ENCODE measurements at regions not wholly inside any gene's neighbourhood (a gene's known extent, or its start where the extent isn't known, plus 50 kb on each side); places are given as distances from the start of the nearest gene placed in this dataset.
"Not testable (repeated sequence)": the region's sequence is repeated elsewhere in the genome, so short reads cannot be mapped to it uniquely, and the experiment has no call there.

GRCh38 chr1:149228672-149229585, 125.6 kb upstream of the NBPF9 start:
- H3K27me3 ChIP-seq (replicated peaks in 1 of 4; ENCODE audit: control insufficient read depth in 3 of 4, extremely low read depth in 1 of 4, insufficient read depth in 3 of 4, low read length in 3 of 4); H2AK5ac ChIP-seq (ENCODE audit: low read depth, low read length); H3K56ac ChIP-seq (replicated peaks; ENCODE audit: insufficient read length, low read depth, low read length); H3K4me2 ChIP-seq (ENCODE audit: insufficient read depth in 1 of 2, low read depth in 2 of 2, low read length in 2 of 2); H3K4me1 ChIP-seq (replicated peaks in 1 of 4; ENCODE audit: control insufficient read depth in 3 of 4, insufficient read depth in 4 of 4, low read length in 3 of 4); H3K27ac ChIP-seq (ENCODE audit: low read depth, low read length); FAIRE-seq; H3K4ac ChIP-seq (replicated peaks; ENCODE audit: insufficient read length, low read depth, low read length); H3K23me2 ChIP-seq (ENCODE audit: low read depth, low read length); H3K14ac ChIP-seq (ENCODE audit: insufficient read length); CTCF ChIA-PET (ENCODE audit: partially characterized antibody); H3K23ac ChIP-seq (ENCODE audit: insufficient read length); H3K9ac ChIP-seq (replicated peaks in 1 of 4; ENCODE audit: extremely low read depth in 1 of 4, low read depth in 3 of 4, low read length in 3 of 4); H4K8ac ChIP-seq (ENCODE audit: extremely low read depth, insufficient read depth, low read length); H3K9me3 ChIP-seq (ENCODE audit: insufficient read depth in 2 of 2, low read depth in 1 of 2, low read length in 1 of 2); H3K4me3 ChIP-seq (ENCODE audit: extremely low read depth in 1 of 4, insufficient read depth in 2 of 4, low read depth in 3 of 4, low read length in 4 of 4); H2BK12ac ChIP-seq (ENCODE audit: low read depth, low read length); H2BK120ac ChIP-seq (replicated peaks; ENCODE audit: low read depth, low read length); H3K79me2 ChIP-seq (ENCODE audit: control insufficient read depth in 1 of 2, insufficient read depth in 2 of 2, low read length in 2 of 2); H2AFZ ChIP-seq (ENCODE audit: low read length); H3K18ac ChIP-seq (ENCODE audit: extremely low read depth, low read length); DNase-seq (ENCODE audit: low read depth in 1 of 2, low spot score in 2 of 2); H2BK20ac ChIP-seq (ENCODE audit: low read length); POLR2A ChIA-PET (ENCODE audit: partially characterized antibody); H4K20me1 ChIP-seq (replicated peaks in 1 of 2; ENCODE audit: control insufficient read depth in 1 of 2, insufficient read depth in 2 of 2, low read length in 2 of 2); H2BK15ac ChIP-seq (ENCODE audit: low read length); H4K91ac ChIP-seq (replicated peaks; ENCODE audit: insufficient read length, low read length); H4K5ac ChIP-seq (ENCODE audit: insufficient read length, low read depth, low read length); H2BK5ac ChIP-seq (ENCODE audit: low read depth, low read length); H3K36me3 ChIP-seq (ENCODE audit: control insufficient read depth in 2 of 4, insufficient read depth in 4 of 4, low read length in 3 of 4); H3K79me1 ChIP-seq (ENCODE audit: low read depth, low read length): not testable (repeated sequence)
- no CpG with 5 or more reads among the region's 9 CpGs for WGBS, 2 experiments (ENCODE audit: extremely low coverage in 1 of 2, insufficient coverage in 1 of 2, insufficient read length in 1 of 2, insufficient replicate concordance in 2 of 2, low coverage in 1 of 2, low lambda C conversion rate in 2 of 2, missing lambda C conversion rate in 1 of 2)

- H3K9me3 ChIP-seq (ENCODE audit: insufficient read depth in 2 of 2, low read depth in 1 of 2, low read length in 1 of 2); H3K36me3 ChIP-seq (ENCODE audit: control insufficient read depth in 2 of 4, insufficient read depth in 4 of 4, low read length in 3 of 4); H2BK120ac ChIP-seq (replicated peaks; ENCODE audit: low read depth, low read length); H3K14ac ChIP-seq (ENCODE audit: insufficient read length); H3K9ac ChIP-seq (replicated peaks in 1 of 4; ENCODE audit: extremely low read depth in 1 of 4, low read depth in 3 of 4, low read length in 3 of 4); H2AFZ ChIP-seq (ENCODE audit: low read length); H3K79me1 ChIP-seq (ENCODE audit: low read depth, low read length); H3K56ac ChIP-seq (replicated peaks; ENCODE audit: insufficient read length, low read depth, low read length); POLR2A ChIA-PET (ENCODE audit: partially characterized antibody); H2BK12ac ChIP-seq (ENCODE audit: low read depth, low read length); H3K4me3 ChIP-seq (ENCODE audit: extremely low read depth in 1 of 4, insufficient read depth in 2 of 4, low read depth in 3 of 4, low read length in 4 of 4); H3K23ac ChIP-seq (ENCODE audit: insufficient read length); H3K27ac ChIP-seq (ENCODE audit: low read depth, low read length); H4K91ac ChIP-seq (replicated peaks; ENCODE audit: insufficient read length, low read length); H3K79me2 ChIP-seq (ENCODE audit: control insufficient read depth in 1 of 2, insufficient read depth in 2 of 2, low read length in 2 of 2); H2BK5ac ChIP-seq (ENCODE audit: low read depth, low read length); H2AK5ac ChIP-seq (ENCODE audit: low read depth, low read length); CTCF ChIA-PET (ENCODE audit: partially characterized antibody); H4K20me1 ChIP-seq (replicated peaks in 1 of 2; ENCODE audit: control insufficient read depth in 1 of 2, insufficient read depth in 2 of 2, low read length in 2 of 2); H3K27me3 ChIP-seq (replicated peaks in 1 of 4; ENCODE audit: control insufficient read depth in 3 of 4, extremely low read depth in 1 of 4, insufficient read depth in 3 of 4, low read length in 3 of 4); H2BK15ac ChIP-seq (ENCODE audit: low read length); H4K8ac ChIP-seq (ENCODE audit: extremely low read depth, insufficient read depth, low read length); H3K4me2 ChIP-seq (ENCODE audit: insufficient read depth in 1 of 2, low read depth in 2 of 2, low read length in 2 of 2); H3K4me1 ChIP-seq (replicated peaks in 1 of 4; ENCODE audit: control insufficient read depth in 3 of 4, insufficient read depth in 4 of 4, low read length in 3 of 4); H3K18ac ChIP-seq (ENCODE audit: extremely low read depth, low read length); H3K23me2 ChIP-seq (ENCODE audit: low read depth, low read length); H3K4ac ChIP-seq (replicated peaks; ENCODE audit: insufficient read length, low read depth, low read length); H2BK20ac ChIP-seq (ENCODE audit: low read length); FAIRE-seq; H4K5ac ChIP-seq (ENCODE audit: insufficient read length, low read depth, low read length); DNase-seq (ENCODE audit: low read depth in 1 of 2, low spot score in 2 of 2): not testable (repeated sequence)
- 83% methylated on average over 1 of the region's 5 CpGs; no CpG with 5 or more reads in 1 of the 2 experiments for WGBS, 2 experiments (ENCODE audit: extremely low coverage in 1 of 2, insufficient coverage in 1 of 2, insufficient read length in 1 of 2, insufficient replicate concordance in 2 of 2, low coverage in 1 of 2, low lambda C conversion rate in 2 of 2, missing lambda C conversion rate in 1 of 2)
These were observed 126.5 kb upstream of the NBPF9 start for GRCh38 chr1:149229813-149230212.
